HEK293 (cell line): ENCODE measurements at regions not wholly inside any gene's neighbourhood (a gene's known extent, or its start where the extent isn't known, plus 50 kb on each side); places are given as distances from the start of the nearest gene placed in this dataset.

ENCODE experiments used
- CTCF ChIA-PET: fragments of 350-600 bp; formaldehyde crosslinking; extraction: SDS; loops from one replicate; lab custom pipeline; 2021; ENCODE audit warnings: antibody characterized with exemption; lab: Yijun Ruan, JAX
- POLR2A ChIA-PET: fragments of 300-600 bp; formaldehyde crosslinking; extraction: SDS; loops from one replicate; lab custom pipeline; 2020; ENCODE audit warnings: antibody characterized with exemption, inconsistent platforms; lab: Yijun Ruan, JAX
- H3K27ac ChIP-seq: fragments of 200-500 bp; sonication (Bioruptor generic); 2 replicates; pipeline ENCODE4 v1.5.1; 2014; ENCODE audit warnings: low read depth, low read length, control low read depth, inconsistent platforms; ENCODE audit errors: extremely low read depth
- H3K36me3 ChIP-seq, 2 experiments: fragments of 200-500 bp in 1 of 2; sonication (Bioruptor generic) in 1 of 2; 1 replicate in 1 of 2; 2 replicates in 1 of 2; pipeline ENCODE4 v1.5.1; 2014 to 2017; ENCODE audit warnings: inconsistent platforms in 2 of 2, low read length in 2 of 2; ENCODE audit not compliant: control insufficient read depth in 2 of 2, insufficient read depth in 1 of 2
- H3K4me1 ChIP-seq: fragments of 200-500 bp; sonication (Bioruptor generic); 2 replicates; pipeline ENCODE4 v1.5.1; 2014; ENCODE audit warnings: mild to moderate bottlenecking, low read length, inconsistent platforms; ENCODE audit not compliant: control insufficient read depth, insufficient read depth
- H3K4me3 ChIP-seq: 2 replicates; pipeline ENCODE4 v1.5.1; 2011; ENCODE audit warnings: low read depth, mild to moderate bottlenecking, control low read depth, low read length, moderate library complexity
- H3K9me3 ChIP-seq: fragments of 200-500 bp; sonication (Bioruptor generic); 2 replicates; pipeline ENCODE4 v1.5.1; 2014; ENCODE audit warnings: low read depth, low read length, inconsistent platforms; ENCODE audit not compliant: control insufficient read depth, insufficient read depth
- BCL11B ChIP-seq: fragments of 450-650 bp; formaldehyde crosslinking; IDR thresholded peaks from 2 replicates; pipeline ENCODE4 v1.5.1; 2016; ENCODE audit warnings: low read depth, missing biosample characterization, missing genetic modification characterization
- GLIS2 ChIP-seq: fragments of 450-650 bp; formaldehyde crosslinking; IDR thresholded peaks from 2 replicates; pipeline ENCODE4 v1.5.1; 2016; ENCODE audit warnings: missing biosample characterization, missing genetic modification characterization
- HOXA7 ChIP-seq: sonication (generic); formaldehyde crosslinking; IDR thresholded peaks from 2 replicates; pipeline ENCODE4 v1.8.1; 2022; ENCODE audit warnings: missing genetic modification reagents, borderline replicate concordance
- HOXD13 ChIP-seq: sonication (generic); formaldehyde crosslinking; IDR thresholded peaks from 2 replicates; pipeline ENCODE4 v1.8.0; 2022; ENCODE audit warnings: missing genetic modification reagents, borderline replicate concordance
- TRIM28 ChIP-seq: IDR thresholded peaks from 2 replicates; pipeline ENCODE4 v1.6.1; 2011; ENCODE audit warnings: low read length, control low read depth, borderline replicate concordance
- YY1 ChIP-seq: fragments of 450-650 bp; formaldehyde crosslinking; IDR thresholded peaks from 2 replicates; pipeline ENCODE4 v1.5.1; 2018; ENCODE audit warnings: missing biosample characterization, missing genetic modification characterization
- ZBTB48 ChIP-seq: fragments of 450-650 bp; formaldehyde crosslinking; IDR thresholded peaks from 2 replicates; pipeline ENCODE4 v1.5.1; 2016; ENCODE audit warnings: missing biosample characterization, missing genetic modification characterization
- ZBTB8A ChIP-seq: fragments of 450-650 bp; formaldehyde crosslinking; IDR thresholded peaks from 2 replicates; pipeline ENCODE4 v1.5.1; 2016; ENCODE audit warnings: missing biosample characterization, missing genetic modification characterization
- ZFP41 ChIP-seq: fragments of 450-650 bp; formaldehyde crosslinking; IDR thresholded peaks from 2 replicates; pipeline ENCODE4 v1.5.1; 2016; ENCODE audit warnings: missing biosample characterization, missing genetic modification characterization, borderline replicate concordance
- ZNF214 ChIP-seq: fragments of 450-650 bp; formaldehyde crosslinking; IDR thresholded peaks from 2 replicates; pipeline ENCODE4 v1.5.1; 2017; ENCODE audit warnings: missing biosample characterization, mild to moderate bottlenecking, missing genetic modification characterization, borderline replicate concordance
- ZNF23 ChIP-seq: fragments of 450-650 bp; formaldehyde crosslinking; IDR thresholded peaks from 2 replicates; pipeline ENCODE4 v1.5.1; 2016; ENCODE audit warnings: missing biosample characterization, missing genetic modification characterization, borderline replicate concordance
- ZNF366 ChIP-seq: fragments of 450-650 bp; formaldehyde crosslinking; conservative IDR thresholded peaks from 2 replicates; pipeline ENCODE4 v1.5.1; 2016; ENCODE audit warnings: missing biosample characterization, missing genetic modification characterization
- ZNF473 ChIP-seq: fragments of 450-650 bp; formaldehyde crosslinking; IDR thresholded peaks from 2 replicates; pipeline ENCODE4 v1.5.1; 2017; ENCODE audit warnings: missing biosample characterization, missing genetic modification characterization
- ZNF48 ChIP-seq: fragments of 450-650 bp; formaldehyde crosslinking; IDR thresholded peaks from 2 replicates; pipeline ENCODE4 v1.5.1; 2016; ENCODE audit warnings: missing biosample characterization, missing genetic modification characterization
- ZNF529 ChIP-seq: fragments of 450-650 bp; formaldehyde crosslinking; IDR thresholded peaks from 2 replicates; pipeline ENCODE4 v1.5.1; 2017; ENCODE audit warnings: missing genetic modification characterization, missing biosample characterization; ENCODE audit not compliant: insufficient replicate concordance
- ZNF530 ChIP-seq: fragments of 450-650 bp; formaldehyde crosslinking; IDR thresholded peaks from 2 replicates; pipeline ENCODE4 v1.5.1; 2016; ENCODE audit warnings: low read depth, missing biosample characterization, missing genetic modification characterization
- ZNF549 ChIP-seq: fragments of 450-650 bp; IDR thresholded peaks from 2 replicates; pipeline ENCODE4 v1.5.1; 2018; ENCODE audit warnings: missing biosample characterization, missing genetic modification characterization, mild to moderate bottlenecking, inconsistent platforms, moderate library complexity
- ZNF600 ChIP-seq: fragments of 450-650 bp; formaldehyde crosslinking; IDR thresholded peaks from 2 replicates; pipeline ENCODE4 v1.5.1; 2016; ENCODE audit warnings: missing biosample characterization, missing genetic modification characterization
- ZNF621 ChIP-seq: fragments of 450-650 bp; formaldehyde crosslinking; IDR thresholded peaks from 2 replicates; pipeline ENCODE4 v1.5.1; 2017; ENCODE audit warnings: missing biosample characterization, missing genetic modification characterization
- ZNF654 ChIP-seq: fragments of 450-650 bp; formaldehyde crosslinking; IDR thresholded peaks from 2 replicates; pipeline ENCODE4 v1.5.1; 2016; ENCODE audit warnings: low read depth, missing biosample characterization, missing genetic modification characterization
- ZNF658 ChIP-seq: fragments of 450-650 bp; formaldehyde crosslinking; IDR thresholded peaks from 2 replicates; pipeline ENCODE4; 2016; ENCODE audit warnings: missing biosample characterization, missing genetic modification characterization
- ZNF776 ChIP-seq: fragments of 450-650 bp; formaldehyde crosslinking; IDR thresholded peaks from 2 replicates; pipeline ENCODE4 v1.5.0; 2017; ENCODE audit warnings: missing biosample characterization, missing genetic modification characterization, borderline replicate concordance
- ZNF792 ChIP-seq: fragments of 450-650 bp; formaldehyde crosslinking; IDR thresholded peaks from 2 replicates; pipeline ENCODE4 v1.5.1; 2016; ENCODE audit warnings: missing biosample characterization, missing genetic modification characterization
- TF ChIP-seq, protein P1 (sequence below): sonication (generic); formaldehyde crosslinking; IDR thresholded peaks from 2 replicates; pipeline ENCODE4 v1.8.1; 2022; ENCODE audit warnings: mild to moderate bottlenecking, moderate library complexity, missing genetic modification reagents
- TF ChIP-seq, protein P2 (sequence below): fragments of 450-650 bp; formaldehyde crosslinking; IDR thresholded peaks from 2 replicates; pipeline ENCODE4 v1.5.1; 2016; ENCODE audit warnings: missing biosample characterization, missing genetic modification characterization

DNA sequence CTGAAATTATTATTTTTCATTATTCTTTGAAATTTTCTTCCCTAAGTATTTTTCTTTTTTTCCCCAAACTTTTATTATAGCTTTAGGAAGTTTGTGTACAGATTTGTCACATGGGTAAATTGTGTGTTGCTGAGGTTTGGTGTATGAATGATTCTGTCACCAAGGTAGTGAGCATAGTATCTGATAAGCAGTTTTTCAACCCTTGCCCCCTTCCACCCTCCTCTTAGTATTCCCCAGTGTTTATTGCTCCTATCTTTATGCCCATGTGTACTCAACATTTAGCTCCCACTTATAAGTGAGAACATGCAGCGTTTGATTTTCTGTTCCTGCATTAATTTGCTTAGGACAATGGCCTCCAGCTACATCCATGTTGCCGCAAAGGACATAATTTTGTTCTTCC, 103.9 kb upstream of the MAGEB2 start:
- ChIA-PET CTCF (interaction anchor here (0.7 kb wide), 1 partner anchor 31 kb away, joined by 8 read pairs; no protein-coding TSS in a partner anchor), POLR2A (no interaction called here)
- no peak overlapping the region for H3K27ac ChIP-seq
- no peaks in the 10 kb centered on the region for H3K4me1 ChIP-seq
- H3K9me3 ChIP-seq: no peaks in the 10 kb centered on the region
- H3K36me3 ChIP-seq: no peaks in the 10 kb centered on the region
- TF ChIP-seq TRIM28 (no peak), HOXD13 (CRISPR knock-in tag) (no peak), BCL11B (no peak), ZNF473 (tag by site-specific recombination) (no peak), ZBTB8A (tag by site-specific recombination) (no peak)
- H3K4me3 ChIP-seq: no peak overlapping the region

DNA sequence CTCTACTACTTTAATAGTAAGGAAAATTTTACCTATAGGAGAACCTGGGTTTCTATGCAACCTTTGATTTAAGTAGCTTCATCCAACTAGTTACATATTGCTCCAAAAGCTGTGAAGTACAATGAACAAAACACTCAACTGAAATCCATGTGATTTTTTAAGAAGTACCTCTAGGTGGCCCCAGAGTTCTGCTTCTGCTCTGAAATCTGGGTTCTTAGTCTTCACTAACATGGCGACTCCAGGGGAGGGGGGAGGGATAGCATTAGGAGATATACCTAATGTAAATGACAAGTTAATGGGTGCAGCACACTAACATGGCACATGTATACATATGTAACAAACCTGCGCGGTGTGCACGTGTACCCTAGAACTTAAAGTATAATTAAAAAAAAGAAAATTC, 73.4 kb upstream of the MAGEB2 start:
- no peak overlapping the region for H3K27ac ChIP-seq
- no peaks in the 10 kb centered on the region for H3K9me3 ChIP-seq
- ChIA-PET CTCF (interaction anchor here (0.6 to 1.7 kb wide), 19 partner anchors 14 to 1511 kb away, joined by 3 to 10 read pairs (median 4); no protein-coding TSS in a partner anchor), POLR2A (no interaction called here)
- no peaks in the 10 kb centered on the region for H3K36me3 ChIP-seq
- no peak overlapping the region for H3K4me3 ChIP-seq
- TF ChIP-seq ZNF621 (tag by site-specific recombination): no peak
- TF ChIP-seq ZNF654: peak; percentile 35
- no peaks in the 10 kb centered on the region for H3K4me1 ChIP-seq

DNA sequence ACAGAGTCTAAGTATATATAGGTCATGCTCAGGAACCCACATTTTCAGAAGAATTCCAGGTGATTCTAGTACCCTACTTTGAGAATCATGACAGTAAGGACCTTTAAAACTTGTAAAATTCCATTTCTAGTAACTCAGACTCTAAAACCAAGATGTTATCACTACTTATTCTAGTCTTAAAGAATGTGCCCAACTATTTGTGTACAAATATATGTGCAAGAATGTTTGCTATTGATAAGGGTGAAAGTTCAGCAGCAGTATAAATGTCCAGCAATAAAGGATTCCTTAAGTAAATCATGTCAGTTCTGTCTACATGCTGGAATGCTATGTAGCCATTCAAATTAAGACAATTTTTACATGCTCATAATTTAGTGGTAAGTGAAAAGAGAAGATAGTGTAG, 71.1 kb upstream of the MAGEB2 start:
- CTCF ChIA-PET: interaction anchor here (0.7 kb wide), 1 partner anchor 410 kb away, joined by 5 read pairs; no protein-coding TSS in a partner anchor
- Histone ChIP-seq H3K4me3 (no peak overlapping the region), H3K36me3 (no peaks in the 10 kb centered on the region), H3K27ac (no peak overlapping the region), H3K9me3 (no peaks in the 10 kb centered on the region), H3K4me1 (no peaks in the 10 kb centered on the region)
- POLR2A ChIA-PET: no interaction called here
- no peak for TF ChIP-seq ZFP41 (tag by site-specific recombination)
- no peak for TF ChIP-seq ZNF792 (tag by site-specific recombination)
- no peak for TF ChIP-seq ZNF549
- no peak for TF ChIP-seq HOXD13 (CRISPR knock-in tag)
- TF ChIP-seq HOXA7 (CRISPR knock-in tag): no peak
- TF ChIP-seq, protein P1, sequence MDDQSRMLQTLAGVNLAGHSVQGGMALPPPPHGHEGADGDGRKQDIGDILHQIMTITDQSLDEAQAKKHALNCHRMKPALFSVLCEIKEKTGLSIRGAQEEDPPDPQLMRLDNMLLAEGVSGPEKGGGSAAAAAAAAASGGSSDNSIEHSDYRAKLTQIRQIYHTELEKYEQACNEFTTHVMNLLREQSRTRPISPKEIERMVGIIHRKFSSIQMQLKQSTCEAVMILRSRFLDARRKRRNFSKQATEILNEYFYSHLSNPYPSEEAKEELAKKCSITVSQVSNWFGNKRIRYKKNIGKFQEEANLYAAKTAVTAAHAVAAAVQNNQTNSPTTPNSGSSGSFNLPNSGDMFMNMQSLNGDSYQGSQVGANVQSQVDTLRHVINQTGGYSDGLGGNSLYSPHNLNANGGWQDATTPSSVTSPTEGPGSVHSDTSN: no peak
- no peak for TF ChIP-seq YY1 (tag by site-specific recombination)
- no peak for TF ChIP-seq ZNF23 (tag by site-specific recombination)
- no peak for TF ChIP-seq ZNF214 (tag by site-specific recombination)
- no peak for TF ChIP-seq GLIS2 (tag by site-specific recombination)
- TF ChIP-seq ZNF658 (tag by site-specific recombination): no peak
- TF ChIP-seq ZNF529 (tag by site-specific recombination): no peak
- no peak for TF ChIP-seq ZNF776 (tag by site-specific recombination)
- no peak for TF ChIP-seq ZNF530 (tag by site-specific recombination)
- TF ChIP-seq ZNF600 (tag by site-specific recombination): no peak
- TF ChIP-seq ZNF366: no peak
- TF ChIP-seq ZBTB48 (tag by site-specific recombination): no peak
- TF ChIP-seq, protein P2, sequence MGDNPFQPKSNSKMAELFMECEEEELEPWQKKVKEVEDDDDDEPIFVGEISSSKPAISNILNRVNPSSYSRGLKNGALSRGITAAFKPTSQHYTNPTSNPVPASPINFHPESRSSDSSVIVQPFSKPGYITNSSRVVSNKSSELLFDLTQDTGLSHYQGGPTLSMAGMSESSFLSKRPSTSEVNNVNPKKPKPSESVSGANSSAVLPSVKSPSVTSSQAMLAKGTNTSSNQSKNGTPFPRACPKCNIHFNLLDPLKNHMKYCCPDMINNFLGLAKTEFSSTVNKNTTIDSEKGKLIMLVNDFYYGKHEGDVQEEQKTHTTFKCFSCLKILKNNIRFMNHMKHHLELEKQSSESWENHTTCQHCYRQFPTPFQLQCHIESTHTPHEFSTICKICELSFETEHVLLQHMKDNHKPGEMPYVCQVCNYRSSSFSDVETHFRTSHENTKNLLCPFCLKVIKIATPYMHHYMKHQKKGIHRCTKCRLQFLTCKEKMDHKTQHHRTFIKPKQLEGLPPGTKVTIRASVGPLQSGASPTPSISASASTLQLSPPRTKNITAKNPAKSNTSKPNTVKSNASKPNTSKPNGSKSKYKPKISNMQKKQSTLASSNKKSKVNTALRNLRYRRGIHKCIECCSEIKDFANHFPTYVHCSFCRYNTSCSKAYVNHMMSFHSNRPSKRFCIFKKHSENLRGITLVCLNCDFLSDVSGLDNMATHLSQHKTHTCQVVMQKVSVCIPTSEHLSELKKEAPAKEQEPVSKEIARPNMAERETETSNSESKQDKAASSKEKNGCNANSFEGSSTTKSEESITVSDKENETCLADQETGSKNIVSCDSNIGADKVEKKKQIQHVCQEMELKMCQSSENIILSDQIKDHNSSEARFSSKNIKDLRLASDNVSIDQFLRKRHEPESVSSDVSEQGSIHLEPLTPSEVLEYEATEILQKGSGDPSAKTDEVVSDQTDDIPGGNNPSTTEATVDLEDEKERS (tag by site-specific recombination): no peak
- TF ChIP-seq ZNF48 (tag by site-specific recombination): no peak
